T-helper 1 cell (primary cell): ENCODE measurements at regions not wholly inside any gene's neighbourhood (a gene's known extent, or its start where the extent isn't known, plus 50 kb on each side); places are given as distances from the start of the nearest gene placed in this dataset.

Experiments used
- DNase-seq, 5 donors: peaks; one replicate each; pipeline ENCODE4 v3.0.0-alpha.2; 2012 to 2020

DNA sequence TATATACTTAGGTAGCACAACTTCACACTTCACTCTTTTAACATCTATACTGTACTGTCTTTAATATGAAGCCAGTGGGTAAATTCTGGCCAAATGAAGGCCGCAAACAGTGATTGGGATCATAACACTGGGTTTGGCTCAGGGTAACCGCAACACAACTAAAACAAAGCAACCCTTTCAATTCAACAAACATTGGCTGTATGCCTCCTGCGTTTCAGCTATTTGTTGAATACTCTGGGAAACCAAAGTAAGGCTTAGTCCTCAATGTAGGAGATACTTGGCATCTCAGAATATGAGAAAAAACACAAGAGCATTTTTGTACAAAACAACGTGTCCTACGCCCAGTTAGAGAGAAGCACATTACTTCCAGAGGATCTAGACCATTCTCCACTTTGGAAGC lies 693.3 kb upstream of the KLHL29 start:
- no peak for DNase-seq

DNA sequence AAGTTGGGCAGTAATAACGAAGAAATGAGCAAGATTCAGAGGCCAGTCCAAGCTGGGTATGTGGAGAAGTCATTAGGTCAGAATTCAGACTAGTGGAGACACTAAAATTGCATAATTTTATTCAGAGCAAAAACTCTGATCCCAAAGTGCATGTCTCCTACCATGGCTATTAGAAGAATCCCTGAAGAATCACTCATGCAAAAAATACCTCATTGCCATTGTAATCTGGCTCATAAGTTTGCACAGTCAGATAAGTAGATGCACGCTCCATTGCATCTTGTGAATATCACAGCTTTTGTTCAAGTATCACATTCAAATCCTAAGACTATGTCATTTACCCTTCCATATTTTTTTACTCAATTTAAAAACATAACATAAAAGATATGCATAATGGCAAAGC lies 692.2 kb upstream of the KLHL29 start:
- DNase-seq = no peak

DNA sequence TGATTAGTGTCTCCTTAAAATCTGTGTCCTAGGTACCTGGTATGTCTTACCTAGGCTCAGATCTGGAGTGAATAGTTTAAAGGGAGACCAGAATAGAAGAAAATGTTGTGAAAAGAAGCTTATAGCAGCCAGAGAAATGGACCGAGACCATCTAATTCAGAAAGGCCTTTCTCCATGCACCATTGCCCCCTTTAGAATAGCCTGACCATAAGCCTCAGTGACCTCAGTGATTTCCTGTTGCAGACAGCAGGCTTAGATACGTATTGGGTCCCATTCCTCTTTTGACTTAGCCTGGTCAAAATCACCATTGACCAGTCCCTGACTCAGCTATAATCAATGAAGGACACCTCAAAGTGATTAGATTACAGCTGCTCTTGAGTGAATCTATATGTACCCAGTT lies 690.7 kb upstream of the KLHL29 start:
- DNase-seq = no peak

DNA sequence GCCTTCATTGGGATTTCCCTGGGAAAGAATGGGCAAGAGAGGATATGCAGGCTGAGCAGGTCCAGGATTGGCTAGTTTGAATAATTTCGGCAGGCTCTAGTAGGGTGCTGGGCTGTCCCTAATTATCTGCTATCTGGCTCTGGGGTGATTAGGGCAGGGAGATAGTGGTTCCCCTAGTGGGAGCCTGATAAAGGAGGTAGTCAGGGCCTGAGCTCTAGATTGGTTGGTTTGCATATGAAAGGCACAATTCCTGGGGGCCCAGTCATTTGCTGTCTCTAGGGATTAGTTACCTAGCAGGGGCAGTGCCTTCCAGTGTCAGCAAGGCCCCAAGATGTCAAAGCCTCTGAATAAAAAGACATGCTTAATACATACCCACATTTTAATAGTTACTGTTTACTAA lies 690.1 kb upstream of the KLHL29 start:
- no peak for DNase-seq

DNA sequence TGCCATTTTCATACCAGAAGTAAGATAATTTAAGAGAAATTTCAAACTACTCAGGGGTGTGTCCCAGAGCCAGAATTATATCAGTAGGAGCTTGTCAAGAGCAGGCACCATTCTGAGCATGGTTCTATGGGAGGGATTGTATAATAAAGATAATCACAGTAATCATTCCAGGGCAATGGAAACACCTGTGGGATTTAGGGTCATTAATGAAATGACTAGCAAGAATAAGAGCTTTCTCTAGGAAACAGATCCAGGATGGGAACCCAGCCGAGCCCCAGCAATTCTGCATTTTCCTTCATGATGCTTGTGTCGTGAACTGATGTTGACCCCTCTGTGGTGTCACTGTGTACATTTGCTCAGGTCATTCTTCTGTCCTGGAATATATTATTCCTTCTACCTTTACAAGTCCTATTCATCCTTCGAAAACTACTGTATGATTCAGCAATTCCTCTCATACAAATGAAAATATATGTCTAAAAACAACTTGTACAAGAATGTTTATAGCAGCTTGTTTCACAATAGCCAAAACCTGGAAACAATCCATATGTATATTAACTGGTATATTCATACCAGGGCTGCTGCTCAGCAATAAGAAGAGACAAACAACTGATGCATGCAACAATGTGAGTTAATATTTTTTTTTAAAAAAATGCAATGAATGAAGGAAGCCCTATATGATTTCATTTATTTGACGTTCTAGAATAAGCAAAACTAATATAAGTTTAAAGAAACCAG lies 687.8 kb upstream of the KLHL29 start:
- no peak for DNase-seq

DNA sequence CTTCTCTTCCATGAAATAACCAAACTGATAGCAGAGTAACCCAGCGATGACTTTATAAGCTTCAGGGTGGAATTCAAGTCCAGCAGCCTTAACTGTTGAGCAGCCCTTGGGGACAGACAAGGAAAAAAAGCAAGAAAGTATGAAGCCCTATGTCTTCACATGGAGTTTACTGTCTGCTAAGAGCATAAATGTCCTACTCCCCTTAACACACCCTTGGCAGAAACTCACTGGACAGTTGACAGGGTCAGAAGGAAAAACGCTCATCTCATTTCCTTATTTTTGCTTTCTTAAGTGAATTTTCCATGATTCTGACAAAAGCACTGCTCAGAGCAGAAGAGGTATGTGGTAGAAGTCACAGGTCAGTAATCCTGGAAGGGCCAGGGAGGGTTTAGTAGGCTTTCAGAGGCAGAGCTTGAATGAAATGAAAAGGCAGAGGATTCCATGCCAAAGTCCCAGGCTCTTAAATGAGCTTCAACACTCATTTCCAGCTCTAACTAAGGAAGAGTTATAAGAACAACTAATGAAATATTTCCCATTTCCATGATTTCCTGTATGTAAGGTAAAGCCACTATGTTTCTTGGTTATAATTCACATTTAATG lies 683.3 kb upstream of the KLHL29 start:
- no peak for DNase-seq

DNA sequence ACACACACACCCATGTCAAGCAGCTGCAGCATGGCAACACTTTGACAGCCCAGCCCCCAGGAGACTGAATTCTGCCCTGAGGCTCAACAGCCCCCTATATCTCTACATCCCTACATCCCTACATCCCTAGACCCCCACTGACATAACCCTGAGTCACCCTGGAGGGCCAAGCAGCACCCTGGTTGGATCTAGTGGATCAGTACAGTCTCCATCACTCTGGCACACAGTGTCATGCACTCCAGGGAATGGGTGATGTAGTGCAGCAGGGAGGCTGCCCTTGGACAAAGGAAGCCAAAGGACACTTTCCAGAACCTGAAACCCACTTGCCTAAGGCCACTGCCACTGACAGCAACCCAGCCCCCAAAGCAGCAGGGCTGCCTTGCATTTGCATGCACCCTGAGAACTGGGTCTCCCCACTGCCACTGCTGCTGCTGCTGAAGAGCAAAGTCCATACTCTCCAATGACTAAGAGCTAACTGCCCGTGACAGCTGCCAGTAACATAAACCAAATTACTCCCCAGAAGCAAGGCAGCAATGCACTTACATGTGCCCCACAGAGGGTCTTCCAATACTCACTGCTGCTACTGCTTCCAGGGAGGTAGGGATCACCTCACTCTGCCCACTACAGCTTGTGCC lies 681.6 kb upstream of the KLHL29 start:
- DNase-seq = no peak

DNA sequence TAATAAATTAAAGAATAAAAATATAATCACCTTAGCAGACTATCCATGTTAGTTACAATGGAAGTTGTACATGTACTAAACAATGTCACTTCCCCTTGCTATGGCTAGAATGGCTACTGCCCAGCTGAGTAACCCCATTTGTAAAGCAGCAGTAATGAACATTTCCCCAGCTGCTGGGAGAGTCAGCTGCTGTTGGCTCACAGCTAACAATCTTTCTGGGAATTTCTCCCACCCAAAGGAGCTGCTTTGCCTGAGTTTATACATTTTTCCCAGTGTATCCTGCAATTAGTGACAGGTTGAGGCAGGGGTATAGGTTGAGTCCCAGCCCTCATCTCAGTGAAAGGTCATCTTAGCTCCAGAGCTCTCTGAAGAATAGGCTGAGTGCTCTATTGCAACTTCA lies 665.6 kb upstream of the KLHL29 start:
- no peak for DNase-seq

DNA sequence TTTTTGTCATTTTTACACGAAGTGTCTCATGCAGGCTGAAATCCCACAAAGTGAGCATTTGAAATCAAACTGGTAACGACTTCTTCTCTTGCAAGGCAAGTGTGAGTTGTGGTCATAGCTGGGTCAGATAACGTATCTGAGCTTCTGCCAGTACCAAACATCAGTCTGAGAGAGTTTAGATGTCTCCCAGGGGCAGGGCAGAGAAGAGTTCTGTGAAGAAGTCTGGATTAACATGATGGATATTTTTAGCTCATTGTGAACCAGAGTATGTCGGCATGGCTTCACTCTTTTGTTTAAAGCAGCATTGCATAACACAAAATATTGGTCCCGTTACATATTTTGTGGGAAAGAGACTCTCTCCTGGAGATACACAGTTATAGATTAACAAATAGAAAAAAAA lies 655.5 kb upstream of the KLHL29 start:
- no peak for DNase-seq

DNA sequence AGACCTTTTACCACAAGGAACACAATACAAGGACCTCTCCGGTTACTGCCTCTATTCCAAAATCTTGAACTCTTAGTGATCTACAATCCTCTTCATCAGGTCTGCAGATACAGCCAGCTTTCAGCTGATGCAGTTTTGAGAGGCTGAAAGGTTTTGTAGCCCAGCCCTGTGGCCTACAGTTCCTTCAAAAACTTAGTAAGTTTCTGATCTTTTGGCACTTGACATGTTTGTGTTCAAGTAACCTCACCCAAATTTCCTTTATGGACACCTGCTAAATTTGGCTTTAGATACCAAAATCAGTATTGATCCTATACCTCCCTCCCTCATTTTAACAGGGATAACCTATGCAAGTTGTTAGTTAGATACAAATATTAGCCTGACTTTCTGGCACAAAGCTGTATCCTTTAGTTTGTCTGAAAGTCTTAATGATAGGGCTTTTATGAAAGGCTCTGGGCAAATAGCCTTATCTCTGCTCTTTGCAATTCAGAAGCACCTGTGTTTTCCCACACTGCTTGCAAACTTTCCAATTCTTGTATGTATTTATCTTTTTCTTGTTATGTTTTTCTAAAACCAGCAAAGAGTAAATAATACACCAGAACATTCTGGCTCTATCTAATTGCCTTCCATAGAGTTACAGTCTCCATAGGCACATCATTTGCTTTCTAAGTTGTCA lies 650.5 kb upstream of the KLHL29 start:
- no peak for DNase-seq

DNA sequence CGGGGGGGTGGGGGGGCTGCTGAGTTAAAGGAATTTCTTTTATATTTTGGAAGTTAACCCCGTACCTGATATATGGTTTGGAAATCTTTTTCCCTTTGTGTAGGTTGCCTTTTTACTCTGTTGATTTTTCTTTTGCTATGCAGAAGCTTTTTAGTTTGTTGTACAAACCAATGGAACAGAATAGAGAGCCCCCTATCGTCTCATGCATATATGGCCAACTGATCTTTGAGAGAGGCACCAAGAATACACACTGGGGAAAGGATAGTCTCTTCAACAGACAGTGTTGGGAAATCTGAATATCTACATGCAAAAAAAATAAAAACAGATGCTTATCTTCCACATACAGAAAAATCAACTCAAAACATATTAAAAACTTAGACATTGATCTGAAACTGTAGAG lies 647.8 kb upstream of the KLHL29 start:
- no peak for DNase-seq

DNA sequence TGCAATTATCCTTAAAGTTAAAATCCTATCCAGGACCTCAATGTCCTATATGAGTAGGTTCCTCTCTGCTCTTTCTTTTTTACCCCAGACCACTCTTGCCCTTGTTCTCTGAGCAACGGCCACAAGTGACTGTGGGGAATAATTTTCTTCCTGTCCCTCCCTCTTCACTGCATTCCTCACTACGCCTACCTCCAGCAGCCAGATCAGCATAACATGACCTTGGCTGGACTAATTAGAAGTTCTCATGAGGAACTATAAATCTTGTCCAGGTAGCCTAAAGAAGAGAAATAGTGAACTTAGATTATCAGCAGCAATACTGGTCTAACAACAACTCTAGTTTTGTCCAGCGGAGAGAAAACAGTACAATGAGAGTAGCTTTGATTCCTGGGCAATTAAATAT lies 643.8 kb upstream of the KLHL29 start:
- DNase-seq = no peak

DNA sequence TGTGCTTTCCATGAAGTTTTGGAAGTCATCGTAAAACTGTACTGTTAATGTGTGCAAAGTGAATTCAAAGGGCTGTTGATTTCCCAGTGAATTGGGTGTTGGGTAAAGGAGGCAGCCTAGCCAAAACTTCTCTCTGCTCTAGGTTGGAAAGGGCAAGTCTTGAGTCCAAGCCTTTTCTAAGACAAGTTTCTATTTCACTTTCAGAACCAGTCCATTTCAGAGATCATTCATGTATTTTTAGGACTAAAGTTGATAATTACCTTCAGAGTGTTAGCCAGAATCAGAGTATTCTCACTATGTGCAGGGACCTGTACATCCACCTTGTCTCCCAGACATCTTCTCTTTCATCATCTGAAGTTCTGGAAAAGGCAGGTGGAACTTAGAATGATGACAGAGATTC lies 636.1 kb upstream of the KLHL29 start:
- DNase-seq = no peak

DNA sequence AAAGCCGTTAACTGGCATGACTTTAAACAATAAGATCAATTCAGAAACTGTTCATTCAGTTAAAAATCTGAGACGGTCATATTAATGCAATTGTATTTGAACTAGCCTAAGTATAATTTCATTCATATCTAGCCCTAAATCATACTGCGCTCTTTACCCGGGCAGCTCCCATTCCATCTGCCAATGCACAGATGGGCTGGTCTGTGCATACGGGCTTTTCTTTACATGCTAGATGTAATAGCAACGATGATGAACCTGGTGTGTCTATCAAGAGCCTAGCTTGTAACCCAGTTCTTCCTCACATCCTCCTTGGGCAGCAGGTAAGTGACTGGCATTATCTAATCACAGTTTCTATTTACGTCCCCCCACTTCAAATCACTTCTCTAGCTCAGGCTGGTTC lies 631.5 kb upstream of the KLHL29 start:
- no peak for DNase-seq

DNA sequence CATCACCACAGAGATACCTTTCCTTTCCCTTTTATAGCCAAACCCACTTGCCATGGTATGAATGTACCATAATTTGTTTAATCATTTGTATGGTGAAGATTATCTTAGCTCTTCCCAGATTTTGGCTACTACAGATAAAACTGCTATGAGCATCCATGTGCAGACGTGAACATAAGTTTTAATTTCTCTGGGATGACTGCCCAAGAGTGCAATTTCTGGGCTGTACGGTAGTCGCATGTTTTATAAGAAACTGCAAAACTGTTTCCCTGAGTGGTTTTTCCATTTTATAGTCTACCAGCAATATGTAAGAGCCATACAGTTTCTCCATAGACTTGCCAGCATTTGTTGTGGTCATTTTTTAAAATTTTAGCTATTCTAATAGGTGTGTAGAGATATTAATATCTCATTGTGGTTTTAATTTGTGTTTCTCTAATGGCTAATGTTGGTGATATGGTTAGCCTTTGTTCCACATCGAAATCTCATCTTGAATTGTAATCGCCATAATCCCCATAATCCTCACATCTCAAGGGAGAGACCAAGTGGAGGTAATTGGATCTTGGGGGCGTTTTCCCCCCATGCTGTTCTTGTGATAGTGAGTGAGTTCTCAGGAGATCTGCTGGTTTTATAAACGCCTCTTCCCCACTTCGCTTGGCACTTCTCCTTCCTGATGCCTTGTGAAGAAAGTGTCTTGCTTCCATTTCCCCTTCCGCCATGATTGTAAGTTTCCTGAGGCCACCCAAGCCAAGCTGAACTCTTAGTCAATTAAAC lies 628.5 kb upstream of the KLHL29 start:
- no peak for DNase-seq

DNA sequence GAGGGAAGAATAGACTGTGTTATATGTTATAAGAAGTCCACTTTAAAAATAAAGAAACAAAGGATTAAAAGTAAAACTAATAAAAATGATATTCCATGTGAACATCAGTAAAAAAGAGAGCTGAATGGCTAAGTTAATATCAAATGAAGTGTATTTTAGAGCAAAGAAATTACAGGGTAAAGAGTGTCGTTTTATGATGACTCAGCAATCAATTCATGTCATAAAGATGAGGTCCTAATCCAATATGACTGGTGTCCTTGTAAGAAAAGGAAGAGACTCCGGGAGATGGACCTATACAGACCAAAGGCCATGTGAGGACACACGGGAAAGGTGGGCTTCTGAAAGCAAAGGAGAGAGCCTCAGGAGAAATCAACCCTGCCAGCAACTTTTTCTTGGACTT lies 615.5 kb upstream of the KLHL29 start:
- DNase-seq = no peak

DNA sequence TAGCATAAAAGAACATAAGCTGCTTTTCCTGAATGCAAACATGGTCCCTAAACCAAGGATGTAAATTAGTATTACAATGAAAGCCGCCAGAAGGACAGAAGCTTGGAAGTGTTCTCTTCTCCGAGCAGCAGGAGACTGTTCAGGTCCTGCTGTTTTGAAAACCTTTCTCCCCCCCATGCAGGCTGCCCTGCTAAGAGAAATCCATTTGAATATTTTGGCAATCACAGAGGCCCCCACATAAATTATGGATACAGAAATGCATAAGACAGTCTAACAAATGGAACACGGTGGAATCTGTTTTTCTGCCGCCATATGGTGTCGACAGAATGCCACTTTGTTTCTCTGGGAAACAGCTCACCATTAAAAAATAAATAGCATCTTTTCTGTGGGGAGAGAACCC lies 600.4 kb upstream of the KLHL29 start:
- no peak for DNase-seq

DNA sequence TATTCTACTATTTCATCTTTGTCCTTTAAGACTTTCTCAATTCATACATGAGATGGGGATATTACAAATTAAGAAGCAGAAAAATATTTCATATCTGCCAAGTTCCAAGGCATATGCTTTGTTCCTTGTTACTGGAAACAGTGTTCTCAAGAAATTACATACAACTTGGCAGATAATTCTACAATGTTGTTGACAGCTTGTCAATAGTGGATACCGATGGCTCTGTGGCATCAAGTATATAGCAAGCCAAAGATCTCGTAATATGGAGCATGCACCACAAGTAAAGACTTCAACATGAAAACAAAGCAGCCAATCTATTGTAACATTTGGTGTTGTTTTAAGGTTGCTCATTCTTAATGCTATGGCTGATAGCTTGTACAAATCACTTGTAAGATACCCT lies 598.2 kb upstream of the KLHL29 start:
- no peak for DNase-seq

DNA sequence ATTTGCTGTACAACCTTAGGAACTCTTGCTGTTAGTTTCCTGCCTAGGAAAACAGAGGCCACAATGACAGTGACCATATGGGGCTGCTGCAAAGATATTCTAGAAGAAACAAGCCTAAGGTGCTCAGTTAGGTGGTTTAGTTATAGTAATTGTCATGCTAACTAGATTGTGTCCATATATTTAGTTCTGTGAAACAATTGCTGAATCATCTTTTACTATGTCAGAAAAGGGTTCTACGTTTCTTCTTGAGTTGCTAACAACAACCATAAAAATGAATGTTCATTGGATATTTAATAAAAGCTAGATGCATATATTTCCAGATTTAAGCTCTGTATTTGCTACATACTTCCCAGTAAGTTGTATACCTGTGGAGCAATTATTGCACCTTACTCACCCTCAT lies 597.2 kb upstream of the KLHL29 start:
- DNase-seq = no peak

DNA sequence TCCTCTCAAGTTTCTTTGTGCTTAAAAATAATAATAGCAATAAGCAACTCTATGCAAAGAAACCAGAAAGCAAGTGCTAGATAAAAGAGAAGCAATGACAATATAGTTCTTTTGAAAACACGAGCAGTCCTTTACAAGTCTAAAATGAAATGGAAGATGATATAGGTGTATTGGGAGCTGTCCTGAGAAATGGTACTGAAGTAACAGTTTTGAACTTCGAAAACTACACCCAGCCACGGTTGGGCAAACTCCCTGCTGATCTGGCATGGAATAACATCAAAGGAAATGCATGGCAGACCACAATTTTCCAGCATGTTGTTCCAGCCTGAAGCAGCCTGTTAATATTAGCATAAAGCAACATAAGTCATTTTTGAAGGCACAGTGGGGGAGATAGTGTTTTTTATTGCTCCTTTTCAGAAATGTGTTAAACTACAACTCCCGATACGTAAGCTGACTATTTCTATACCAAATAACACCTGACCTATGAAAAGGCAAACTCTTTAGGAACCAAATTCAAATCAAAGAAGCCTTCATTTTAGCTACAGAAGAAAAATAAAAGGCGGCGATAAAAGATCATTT lies 596.1 kb upstream of the KLHL29 start:
- no peak for DNase-seq

DNA sequence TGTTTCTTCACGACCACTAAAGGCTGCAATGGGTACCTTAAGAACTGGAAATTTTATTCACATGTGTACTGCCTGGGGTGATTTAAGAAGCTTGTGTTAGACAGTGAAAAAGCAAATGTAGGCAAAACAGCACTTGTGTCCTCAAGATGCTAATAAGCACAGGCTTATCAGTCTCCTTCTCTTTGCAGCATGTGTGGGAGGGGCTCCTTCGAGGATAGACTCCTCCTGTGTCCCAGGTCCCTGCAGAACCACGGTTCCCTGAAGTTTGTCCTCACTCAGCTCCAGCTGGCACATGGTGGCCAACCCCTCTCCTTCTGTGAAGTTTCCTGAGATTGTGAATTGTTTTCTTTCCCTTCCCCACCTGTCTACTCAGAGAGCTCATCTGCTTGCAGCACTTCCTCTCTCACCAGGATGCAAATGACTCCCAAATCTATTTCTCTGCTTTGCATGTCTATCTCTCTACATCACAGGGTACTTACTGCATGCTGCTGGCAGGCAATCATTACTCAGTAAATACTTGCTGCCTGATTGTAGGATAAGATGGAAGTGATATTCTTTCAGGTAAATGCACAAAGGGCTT lies 589.6 kb upstream of the KLHL29 start:
- DNase-seq = no peak

DNA sequence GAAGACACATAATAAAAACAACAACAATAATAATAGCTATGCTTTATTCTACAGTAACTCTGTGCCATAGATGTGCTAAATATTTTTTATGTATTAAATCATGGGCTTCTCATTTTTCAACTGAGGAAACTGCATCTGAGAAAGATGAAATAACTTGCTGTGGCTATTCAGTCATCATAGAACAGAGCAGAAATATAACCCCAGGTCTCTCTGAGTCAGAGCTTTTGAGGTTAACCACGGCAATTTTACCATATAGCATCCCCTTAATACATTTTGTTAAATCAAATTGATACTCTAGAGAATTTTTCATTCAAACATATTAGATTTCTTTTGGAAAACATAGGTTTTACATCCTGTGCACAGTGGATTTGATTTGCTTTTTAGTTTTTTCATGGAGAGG lies 586.6 kb upstream of the KLHL29 start:
- DNase-seq = no peak
